Amniotic epithelial cell (primary cell): ENCODE measurements at regions not wholly inside any gene's neighbourhood (a gene's known extent, or its start where the extent isn't known, plus 50 kb on each side); places are given as distances from the start of the nearest gene placed in this dataset.

Experiments used
- DNase-seq: peaks from one replicate; pipeline ENCODE4 v3.0.0-alpha.2; 2010; ENCODE audit warnings: low read depth

GRCh38 chr13:40863723-40864122, 74.3 kb downstream of the SLC25A15 start:
- DNase-seq, result no peak

DNA sequence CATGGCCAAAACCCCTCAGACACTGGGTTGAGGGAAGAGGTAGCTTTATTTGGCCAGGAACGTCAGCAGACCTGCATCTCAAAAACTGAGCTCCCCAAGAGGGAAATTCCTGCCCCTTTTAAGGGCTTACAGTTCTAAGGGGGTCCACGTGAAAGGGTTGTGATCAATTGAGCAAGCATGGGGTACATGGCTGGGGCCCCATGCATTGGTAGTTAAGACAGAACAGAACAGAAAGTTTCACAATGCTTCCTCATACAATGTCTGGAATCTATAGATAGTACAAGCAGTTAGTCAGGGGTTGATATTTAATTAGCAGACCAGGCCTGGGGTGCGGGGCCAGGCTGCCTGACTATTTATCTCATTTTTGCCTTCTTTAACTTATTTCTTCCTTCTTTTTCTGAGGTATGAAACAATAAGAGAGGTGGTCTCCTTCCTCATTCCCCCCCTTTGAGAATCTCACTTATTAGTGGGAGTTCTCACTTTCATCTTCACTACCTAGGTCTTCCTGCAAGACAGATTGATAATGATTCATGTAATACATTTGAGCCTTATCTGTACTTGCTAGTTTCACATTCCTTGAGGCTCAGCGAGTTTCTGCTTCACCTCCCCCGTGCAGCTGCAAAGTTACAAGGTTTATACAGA, 84.8 kb downstream of the SLC25A15 start:
- DNase-seq, result peak; percentile 23

DNA sequence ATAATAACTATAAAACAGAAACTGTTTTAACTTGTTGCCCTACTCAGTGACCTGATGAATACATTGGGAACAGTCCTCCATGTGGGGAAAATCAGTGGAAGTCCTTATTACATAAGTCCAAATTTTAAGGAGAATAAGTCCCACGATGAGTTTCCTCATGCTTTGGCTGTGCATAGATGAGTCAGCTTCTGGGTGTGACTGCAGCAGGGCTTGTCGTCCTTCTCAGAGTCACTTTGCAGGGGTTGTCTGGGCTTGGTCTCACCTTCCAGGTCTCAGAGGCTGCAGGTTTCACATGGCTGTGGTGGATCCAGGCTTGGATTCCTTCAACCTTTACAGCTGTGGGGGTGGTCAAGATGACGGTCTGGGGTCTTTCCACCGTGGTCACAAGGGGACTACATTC, 85.6 kb downstream of the SLC25A15 start:
- no peak for DNase-seq

DNA sequence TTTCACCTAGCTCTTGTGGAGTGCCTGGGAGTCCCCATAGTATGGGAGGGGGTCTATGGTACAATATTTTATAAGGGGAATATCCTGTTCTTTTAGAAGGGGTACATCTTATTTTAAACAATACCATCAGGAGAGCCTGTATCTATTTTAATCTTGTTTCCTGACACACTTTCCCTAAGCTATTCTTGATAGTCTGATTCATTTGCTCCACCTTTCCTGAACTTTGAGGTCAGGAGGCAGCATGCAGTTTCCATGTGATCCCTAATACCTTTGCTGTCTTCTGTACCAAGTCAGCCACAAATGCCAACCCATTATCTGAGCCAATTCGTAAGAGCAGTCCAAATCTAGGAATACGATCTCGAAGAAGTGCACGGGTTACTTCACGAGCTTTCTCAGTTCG, 86.2 kb downstream of the SLC25A15 start:
- no peak for DNase-seq

DNA sequence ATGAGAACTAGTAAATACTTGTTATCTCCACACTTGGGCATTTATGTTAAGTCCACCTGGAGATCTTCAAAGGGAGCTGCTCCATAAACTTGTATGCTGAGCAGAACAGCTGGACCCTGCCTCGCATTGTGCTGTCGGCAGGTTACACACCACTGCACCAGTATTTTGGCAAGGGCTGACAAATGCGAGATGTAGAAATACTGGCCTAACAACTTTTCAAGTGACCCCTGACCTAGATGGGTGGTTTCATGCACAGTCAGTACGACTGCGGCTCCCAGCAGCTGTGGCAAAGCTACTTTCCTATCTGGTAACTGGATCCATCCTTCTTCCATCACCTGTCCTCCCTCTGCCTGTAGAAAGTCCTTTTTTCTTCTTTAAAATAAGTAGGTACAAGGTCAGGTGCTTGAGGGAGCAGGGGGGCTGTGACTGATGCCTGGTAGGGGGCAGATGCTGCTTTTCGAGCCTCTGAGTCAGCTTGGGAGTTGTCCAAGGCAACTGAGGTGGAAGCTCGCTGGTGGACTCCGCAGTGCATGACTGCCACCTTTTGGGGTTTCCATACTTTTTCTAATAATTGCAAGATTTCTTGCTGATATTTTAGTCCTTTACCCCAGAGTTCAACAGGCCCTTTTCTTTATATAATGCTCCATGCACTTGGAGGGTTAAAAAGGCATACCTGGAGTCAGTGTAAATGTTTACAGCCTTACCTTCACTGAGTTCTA, 86.8 kb downstream of the SLC25A15 start:
- DNase-seq, result no peak

DNA sequence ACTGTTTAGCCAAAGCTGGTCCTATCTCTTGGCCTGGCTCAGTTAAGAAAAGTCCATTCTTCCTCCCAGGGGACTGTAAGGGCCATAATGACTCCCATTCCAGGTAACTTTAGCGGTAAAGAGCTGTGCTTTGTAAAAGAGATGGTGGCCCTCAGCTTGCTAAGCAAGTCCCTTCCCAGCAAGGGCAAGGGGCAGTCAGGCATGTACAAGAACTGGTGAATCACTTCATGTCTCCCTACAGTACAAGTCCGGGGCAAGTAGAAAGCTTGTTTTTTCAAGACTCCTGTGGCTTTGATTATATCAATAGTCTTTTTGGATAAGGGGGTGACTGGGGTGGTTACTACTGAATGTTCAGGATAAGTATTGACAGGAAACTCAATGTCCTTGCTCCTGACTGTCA, 88.9 kb downstream of the SLC25A15 start:
- no peak for DNase-seq

DNA sequence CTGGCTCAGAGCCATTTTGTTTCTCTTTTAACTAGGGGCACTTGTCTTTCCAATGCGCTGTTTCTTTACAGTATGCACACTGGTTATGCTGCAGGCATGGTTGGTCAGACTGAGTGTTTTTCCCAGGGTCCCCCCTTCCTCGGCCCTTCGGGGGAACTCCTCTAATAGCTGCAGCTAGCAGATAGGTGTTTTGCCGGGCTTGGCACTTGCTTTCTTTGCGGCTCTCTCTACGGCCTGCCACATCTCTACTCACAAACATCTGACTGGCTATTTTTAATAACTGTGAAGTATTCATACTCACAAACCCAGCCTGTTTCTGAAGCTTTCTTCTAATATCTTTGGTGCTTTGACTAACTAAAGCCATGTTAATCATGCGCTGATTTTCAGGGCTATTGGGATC, 89.4 kb downstream of the SLC25A15 start:
- no peak for DNase-seq
